ENCODE measurements at regions not wholly inside any gene's neighbourhood (a gene's known extent, or its start where the extent isn't known, plus 50 kb on each side); places are given as distances from the start of the nearest gene placed in this dataset.

- TF ChIP-seq POLR2A (IDR thresholded peaks at IDR 0.05): no peak
- TF ChIP-seq, protein P1, sequence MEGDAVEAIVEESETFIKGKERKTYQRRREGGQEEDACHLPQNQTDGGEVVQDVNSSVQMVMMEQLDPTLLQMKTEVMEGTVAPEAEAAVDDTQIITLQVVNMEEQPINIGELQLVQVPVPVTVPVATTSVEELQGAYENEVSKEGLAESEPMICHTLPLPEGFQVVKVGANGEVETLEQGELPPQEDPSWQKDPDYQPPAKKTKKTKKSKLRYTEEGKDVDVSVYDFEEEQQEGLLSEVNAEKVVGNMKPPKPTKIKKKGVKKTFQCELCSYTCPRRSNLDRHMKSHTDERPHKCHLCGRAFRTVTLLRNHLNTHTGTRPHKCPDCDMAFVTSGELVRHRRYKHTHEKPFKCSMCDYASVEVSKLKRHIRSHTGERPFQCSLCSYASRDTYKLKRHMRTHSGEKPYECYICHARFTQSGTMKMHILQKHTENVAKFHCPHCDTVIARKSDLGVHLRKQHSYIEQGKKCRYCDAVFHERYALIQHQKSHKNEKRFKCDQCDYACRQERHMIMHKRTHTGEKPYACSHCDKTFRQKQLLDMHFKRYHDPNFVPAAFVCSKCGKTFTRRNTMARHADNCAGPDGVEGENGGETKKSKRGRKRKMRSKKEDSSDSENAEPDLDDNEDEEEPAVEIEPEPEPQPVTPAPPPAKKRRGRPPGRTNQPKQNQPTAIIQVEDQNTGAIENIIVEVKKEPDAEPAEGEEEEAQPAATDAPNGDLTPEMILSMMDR (IDR thresholded peaks at IDR 0.05): no peak
- TF ChIP-seq EP300 (IDR thresholded peaks at IDR 0.05): no peak
Measured at GRCh38 chr7:109309790-109310189, 740.1 kb downstream of the DNAJB9 start.

DNA sequence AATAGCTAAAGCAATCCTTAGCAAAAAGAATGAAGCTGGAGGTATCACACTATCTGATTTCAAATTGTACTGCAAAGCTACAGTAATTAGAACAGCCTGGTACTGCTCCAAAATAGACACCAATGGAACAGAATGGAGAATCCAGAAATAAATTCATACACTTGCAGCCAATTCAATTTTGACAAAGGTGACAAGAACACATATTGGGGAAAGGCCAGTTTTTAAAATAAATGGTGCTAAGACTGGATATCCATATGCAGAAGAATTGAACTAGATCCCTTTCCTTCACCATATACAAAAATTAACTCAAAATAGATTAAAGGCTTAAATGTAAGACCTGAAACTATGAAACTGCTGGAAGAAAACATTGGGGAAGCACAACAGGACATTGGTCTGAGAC is 748.5 kb downstream of the DNAJB9 start:
- DNase-seq (ENCODE audit: low spot score in 2 of 2): no peak
- TF ChIP-seq, protein P1 (IDR thresholded peaks at IDR 0.05): no peak
- TF ChIP-seq POLR2A (IDR thresholded peaks at IDR 0.05): no peak
- TF ChIP-seq EP300 (IDR thresholded peaks at IDR 0.05): no peak
- no peaks in the 10 kb centered on the region for H3K27me3 ChIP-seq
- no peaks in the 10 kb centered on the region for H3K9me3 ChIP-seq
- no peaks in the 10 kb centered on the region for H3K4me1 ChIP-seq
- H3K36me3 ChIP-seq: no peaks in the 10 kb centered on the region
- no peak overlapping the region for H3K4me3 ChIP-seq
- no peak overlapping the region for H3K27ac ChIP-seq

More at GRCh38 chr7:109309790-109310189, 740.1 kb downstream of the DNAJB9 start:
- Histone ChIP-seq H3K4me3 (no peak overlapping the region), H3K36me3 (no peaks in the 10 kb centered on the region), H3K27me3 (no peaks in the 10 kb centered on the region), H3K9me3 (peaks cover 0 to 33% (median 0%) of the 10 kb centered on the region in 4 donors), H3K4me1 (no peaks in the 10 kb centered on the region), H3K27ac (no peak overlapping the region)
- WGBS, 2 donors: 97% methylated on average over 3 of the region's 3 CpGs
- DNase-seq (ENCODE audit: low spot score in 2 of 2): no peak

DNA sequence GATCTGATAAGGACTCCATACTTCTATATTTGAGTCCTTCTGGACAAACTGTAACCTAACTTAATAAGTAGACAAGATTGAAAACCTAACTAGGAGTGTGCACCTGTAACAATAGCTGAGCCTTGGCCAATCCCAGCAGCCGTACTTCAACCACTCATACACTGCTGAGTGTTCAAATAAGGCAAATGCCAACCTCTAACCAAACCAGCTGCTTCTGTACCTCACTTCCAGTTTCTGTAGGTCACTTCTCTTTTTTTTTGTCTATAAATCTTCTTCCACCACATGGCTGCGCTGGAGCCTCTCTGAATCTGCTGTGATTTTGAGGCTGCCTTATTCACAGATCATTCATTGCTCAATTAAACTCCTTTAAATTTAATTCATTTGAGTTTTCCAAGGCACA is 753.2 kb downstream of the DNAJB9 start:
- no peak overlapping the region for H3K27ac ChIP-seq
- DNase-seq (ENCODE audit: low spot score in 2 of 2): no peak
- no peaks in the 10 kb centered on the region for H3K36me3 ChIP-seq
- H3K9me3 ChIP-seq: no peaks in the 10 kb centered on the region
- WGBS, 2 donors: 83 to 85% methylated on average over 2 of the region's 2 CpGs
- no peak overlapping the region for H3K4me3 ChIP-seq
- no peaks in the 10 kb centered on the region for H3K4me1 ChIP-seq
- no peaks in the 10 kb centered on the region for H3K27me3 ChIP-seq
- TF ChIP-seq EP300 (IDR thresholded peaks at IDR 0.05): no peak
- TF ChIP-seq, protein P1 (IDR thresholded peaks at IDR 0.05): no peak

GRCh38 chr7:109331423-109331822 is 761.7 kb downstream of the DNAJB9 start:
- Histone ChIP-seq H3K27ac (no peak overlapping the region), H3K27me3 (no peaks in the 10 kb centered on the region), H3K36me3 (no peaks in the 10 kb centered on the region), H3K4me1 (no peaks in the 10 kb centered on the region), H3K4me3 (no peak overlapping the region), H3K9me3 (peaks cover 0 to 4% (median 0%) of the 10 kb centered on the region in 4 donors)
- no peak for TF ChIP-seq POLR2A (IDR thresholded peaks at IDR 0.05)
- TF ChIP-seq, protein P1 (IDR thresholded peaks at IDR 0.05): no peak
- TF ChIP-seq EP300 (IDR thresholded peaks at IDR 0.05): no peak
- 85 to 90% methylated on average over 4 of the region's 4 CpGs for WGBS, 2 donors
- DNase-seq (ENCODE audit: low spot score in 2 of 2): no peak

DNA sequence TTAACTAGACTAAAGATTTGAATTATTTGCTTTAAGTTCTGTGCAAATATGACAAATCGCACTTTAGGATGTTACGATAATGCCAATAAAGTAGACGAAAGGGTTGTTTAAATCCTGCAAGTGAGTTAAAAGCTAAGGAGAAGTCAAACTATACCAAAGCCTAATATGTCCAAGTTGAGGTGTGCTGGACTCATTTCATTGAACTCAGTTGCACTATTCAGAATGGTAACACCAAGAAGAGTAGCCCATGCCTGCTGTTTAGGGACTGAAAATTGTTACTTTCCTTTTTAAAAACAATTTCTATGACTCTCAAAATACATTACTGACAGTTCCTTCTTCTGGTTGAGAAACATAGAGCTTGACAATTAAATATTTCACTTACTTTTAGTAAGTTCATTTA is 766.3 kb downstream of the DNAJB9 start:
- Histone ChIP-seq H3K9me3 (no peaks in the 10 kb centered on the region), H3K27me3 (no peaks in the 10 kb centered on the region), H3K4me3 (no peak overlapping the region), H3K27ac (no peak overlapping the region), H3K4me1 (no peaks in the 10 kb centered on the region), H3K36me3 (no peaks in the 10 kb centered on the region)
- no peak for TF ChIP-seq EP300 (IDR thresholded peaks at IDR 0.05)
- TF ChIP-seq POLR2A (IDR thresholded peaks at IDR 0.05): no peak
- TF ChIP-seq, protein P1 (IDR thresholded peaks at IDR 0.05): no peak
- 95 to 97% methylated on average over 3 of the region's 3 CpGs for WGBS, 2 donors
- no peak for DNase-seq (ENCODE audit: low spot score in 2 of 2)
